ENCODE measurements at regions not wholly inside any gene's neighbourhood (a gene's known extent, or its start where the extent isn't known, plus 50 kb on each side); places are given as distances from the start of the nearest gene placed in this dataset.

DNA sequence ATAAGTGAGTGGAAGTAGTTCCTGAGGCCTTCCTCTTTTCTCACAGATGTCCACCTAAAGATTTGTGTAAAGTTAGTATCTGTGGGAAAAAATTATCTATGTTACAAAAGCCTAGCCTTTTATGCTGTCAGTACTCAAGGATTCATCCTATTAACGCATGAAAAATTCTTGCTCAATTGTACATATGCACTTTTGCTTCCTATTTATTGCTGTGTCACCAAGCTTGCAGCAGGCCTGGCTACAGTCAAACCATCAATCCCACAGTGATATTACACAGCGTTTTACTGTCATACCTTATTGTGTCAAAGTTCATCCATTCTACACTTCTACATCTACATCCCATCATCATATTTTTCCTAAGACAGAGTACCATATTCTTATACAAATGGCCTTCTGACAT lies 151.1 kb upstream of the PLN start (continued):
- no peak for TF ChIP-seq NR2C2 (CRISPR knock-in tag; IDR thresholded peaks at IDR 0.05)
- TF ChIP-seq ZBTB21 (CRISPR knock-in tag; IDR thresholded peaks at IDR 0.05; ENCODE audit: borderline replicate concordance): no peak
- TF ChIP-seq TEAD4 (CRISPR knock-in tag; IDR thresholded peaks at IDR 0.05): no peak
- TF ChIP-seq, protein P1, sequence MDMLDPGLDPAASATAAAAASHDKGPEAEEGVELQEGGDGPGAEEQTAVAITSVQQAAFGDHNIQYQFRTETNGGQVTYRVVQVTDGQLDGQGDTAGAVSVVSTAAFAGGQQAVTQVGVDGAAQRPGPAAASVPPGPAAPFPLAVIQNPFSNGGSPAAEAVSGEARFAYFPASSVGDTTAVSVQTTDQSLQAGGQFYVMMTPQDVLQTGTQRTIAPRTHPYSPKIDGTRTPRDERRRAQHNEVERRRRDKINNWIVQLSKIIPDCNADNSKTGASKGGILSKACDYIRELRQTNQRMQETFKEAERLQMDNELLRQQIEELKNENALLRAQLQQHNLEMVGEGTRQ (CRISPR knock-in tag; IDR thresholded peaks at IDR 0.05): no peak
- no peak for TF ChIP-seq SMAD3 (CRISPR knock-in tag; IDR thresholded peaks at IDR 0.05; ENCODE audit: borderline replicate concordance)
- TF ChIP-seq, protein P2, sequence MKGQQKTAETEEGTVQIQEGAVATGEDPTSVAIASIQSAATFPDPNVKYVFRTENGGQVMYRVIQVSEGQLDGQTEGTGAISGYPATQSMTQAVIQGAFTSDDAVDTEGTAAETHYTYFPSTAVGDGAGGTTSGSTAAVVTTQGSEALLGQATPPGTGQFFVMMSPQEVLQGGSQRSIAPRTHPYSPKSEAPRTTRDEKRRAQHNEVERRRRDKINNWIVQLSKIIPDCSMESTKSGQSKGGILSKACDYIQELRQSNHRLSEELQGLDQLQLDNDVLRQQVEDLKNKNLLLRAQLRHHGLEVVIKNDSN (CRISPR knock-in tag; IDR thresholded peaks at IDR 0.05): no peak

DNA sequence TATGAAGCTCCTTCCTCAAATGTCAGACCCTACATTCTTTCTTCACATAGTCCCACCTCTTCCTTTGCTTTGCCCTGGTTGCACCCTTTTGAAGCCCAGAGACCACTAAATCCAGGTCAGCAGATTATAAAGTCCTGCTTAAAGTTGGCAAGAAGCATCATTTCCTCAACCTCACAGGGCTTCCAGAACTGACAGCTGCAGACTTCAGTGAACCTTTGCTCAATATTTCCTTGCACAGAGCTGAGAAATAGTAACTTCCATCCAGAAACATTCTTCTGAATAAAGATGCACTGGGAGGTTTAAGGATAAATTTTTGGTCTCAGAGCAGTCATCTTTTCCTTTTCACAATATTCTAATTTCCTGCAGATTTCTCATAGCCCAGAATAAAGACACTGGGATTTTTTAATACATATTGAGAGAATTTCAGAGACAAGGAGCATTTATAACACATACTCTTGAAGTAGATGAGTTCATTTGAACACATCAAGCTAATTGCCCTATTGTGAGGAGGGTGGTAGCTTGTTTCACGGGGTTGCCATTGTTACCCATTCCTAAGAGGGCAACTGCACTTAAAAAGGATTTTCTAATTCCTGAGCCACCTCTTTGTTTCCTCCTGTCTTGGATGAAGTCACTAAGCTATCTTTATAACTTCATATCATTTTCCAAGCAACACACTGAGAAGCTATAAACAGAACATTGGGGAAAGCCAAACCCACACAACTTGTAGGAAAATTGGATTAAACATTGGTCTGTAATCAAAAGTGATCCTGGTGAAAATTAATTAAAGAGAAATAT lies 150.2 kb upstream of the PLN start:
- no peaks in the 10 kb centered on the region for H3K4me1 Mint-ChIP-seq
- TF ChIP-seq, protein P3, sequence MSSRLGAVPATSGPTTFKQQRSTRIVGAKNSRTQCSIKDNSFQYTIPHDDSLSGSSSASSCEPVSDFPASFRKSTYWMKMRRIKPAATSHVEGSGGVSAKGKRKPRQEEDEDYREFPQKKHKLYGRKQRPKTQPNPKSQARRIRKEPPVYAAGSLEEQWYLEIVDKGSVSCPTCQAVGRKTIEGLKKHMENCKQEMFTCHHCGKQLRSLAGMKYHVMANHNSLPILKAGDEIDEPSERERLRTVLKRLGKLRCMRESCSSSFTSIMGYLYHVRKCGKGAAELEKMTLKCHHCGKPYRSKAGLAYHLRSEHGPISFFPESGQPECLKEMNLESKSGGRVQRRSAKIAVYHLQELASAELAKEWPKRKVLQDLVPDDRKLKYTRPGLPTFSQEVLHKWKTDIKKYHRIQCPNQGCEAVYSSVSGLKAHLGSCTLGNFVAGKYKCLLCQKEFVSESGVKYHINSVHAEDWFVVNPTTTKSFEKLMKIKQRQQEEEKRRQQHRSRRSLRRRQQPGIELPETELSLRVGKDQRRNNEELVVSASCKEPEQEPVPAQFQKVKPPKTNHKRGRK (CRISPR knock-in tag; IDR thresholded peaks at IDR 0.05; ENCODE audit: borderline replicate concordance): no peak
- TF ChIP-seq RORB (CRISPR knock-in tag; IDR thresholded peaks at IDR 0.05) (no peak), ZBTB21 (CRISPR knock-in tag; IDR thresholded peaks at IDR 0.05; ENCODE audit: borderline replicate concordance) (no peak), RELA (CRISPR knock-in tag; IDR thresholded peaks at IDR 0.05; ENCODE audit: borderline replicate concordance) (no peak), NFATC4 (CRISPR knock-in tag; IDR thresholded peaks at IDR 0.05) (no peak)
- TF ChIP-seq, protein P4, sequence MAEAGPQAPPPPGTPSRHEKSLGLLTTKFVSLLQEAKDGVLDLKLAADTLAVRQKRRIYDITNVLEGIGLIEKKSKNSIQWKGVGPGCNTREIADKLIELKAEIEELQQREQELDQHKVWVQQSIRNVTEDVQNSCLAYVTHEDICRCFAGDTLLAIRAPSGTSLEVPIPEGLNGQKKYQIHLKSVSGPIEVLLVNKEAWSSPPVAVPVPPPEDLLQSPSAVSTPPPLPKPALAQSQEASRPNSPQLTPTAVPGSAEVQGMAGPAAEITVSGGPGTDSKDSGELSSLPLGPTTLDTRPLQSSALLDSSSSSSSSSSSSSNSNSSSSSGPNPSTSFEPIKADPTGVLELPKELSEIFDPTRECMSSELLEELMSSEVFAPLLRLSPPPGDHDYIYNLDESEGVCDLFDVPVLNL (CRISPR knock-in tag; IDR thresholded peaks at IDR 0.05; ENCODE audit: borderline replicate concordance, low read depth): no peak
- TF ChIP-seq, protein P5, sequence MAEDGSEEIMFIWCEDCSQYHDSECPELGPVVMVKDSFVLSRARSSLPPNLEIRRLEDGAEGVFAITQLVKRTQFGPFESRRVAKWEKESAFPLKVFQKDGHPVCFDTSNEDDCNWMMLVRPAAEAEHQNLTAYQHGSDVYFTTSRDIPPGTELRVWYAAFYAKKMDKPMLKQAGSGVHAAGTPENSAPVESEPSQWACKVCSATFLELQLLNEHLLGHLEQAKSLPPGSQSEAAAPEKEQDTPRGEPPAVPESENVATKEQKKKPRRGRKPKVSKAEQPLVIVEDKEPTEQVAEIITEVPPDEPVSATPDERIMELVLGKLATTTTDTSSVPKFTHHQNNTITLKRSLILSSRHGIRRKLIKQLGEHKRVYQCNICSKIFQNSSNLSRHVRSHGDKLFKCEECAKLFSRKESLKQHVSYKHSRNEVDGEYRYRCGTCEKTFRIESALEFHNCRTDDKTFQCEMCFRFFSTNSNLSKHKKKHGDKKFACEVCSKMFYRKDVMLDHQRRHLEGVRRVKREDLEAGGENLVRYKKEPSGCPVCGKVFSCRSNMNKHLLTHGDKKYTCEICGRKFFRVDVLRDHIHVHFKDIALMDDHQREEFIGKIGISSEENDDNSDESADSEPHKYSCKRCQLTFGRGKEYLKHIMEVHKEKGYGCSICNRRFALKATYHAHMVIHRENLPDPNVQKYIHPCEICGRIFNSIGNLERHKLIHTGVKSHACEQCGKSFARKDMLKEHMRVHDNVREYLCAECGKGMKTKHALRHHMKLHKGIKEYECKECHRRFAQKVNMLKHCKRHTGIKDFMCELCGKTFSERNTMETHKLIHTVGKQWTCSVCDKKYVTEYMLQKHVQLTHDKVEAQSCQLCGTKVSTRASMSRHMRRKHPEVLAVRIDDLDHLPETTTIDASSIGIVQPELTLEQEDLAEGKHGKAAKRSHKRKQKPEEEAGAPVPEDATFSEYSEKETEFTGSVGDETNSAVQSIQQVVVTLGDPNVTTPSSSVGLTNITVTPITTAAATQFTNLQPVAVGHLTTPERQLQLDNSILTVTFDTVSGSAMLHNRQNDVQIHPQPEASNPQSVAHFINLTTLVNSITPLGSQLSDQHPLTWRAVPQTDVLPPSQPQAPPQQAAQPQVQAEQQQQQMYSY (CRISPR knock-in tag; IDR thresholded peaks at IDR 0.05): no peak
- TF ChIP-seq, protein P6, sequence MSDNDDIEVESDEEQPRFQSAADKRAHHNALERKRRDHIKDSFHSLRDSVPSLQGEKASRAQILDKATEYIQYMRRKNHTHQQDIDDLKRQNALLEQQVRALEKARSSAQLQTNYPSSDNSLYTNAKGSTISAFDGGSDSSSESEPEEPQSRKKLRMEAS (CRISPR knock-in tag; IDR thresholded peaks at IDR 0.05): no peak
- ChIA-PET CTCF (interaction anchor here (1.6 kb wide), 1 partner anchor 113 kb away, joined by 3 read pairs; no protein-coding TSS in a partner anchor), POLR2A (no interaction called here)
- no peak for DNase-seq (ENCODE audit: low spot score)
- no peaks in the 10 kb centered on the region for H3K27me3 Mint-ChIP-seq (ENCODE audit: low read depth)
- H3K27ac Mint-ChIP-seq: no peak overlapping the region
- H3K9me3 Mint-ChIP-seq: peaks cover 5% of the 10 kb centered on the region
- no peaks in the 10 kb centered on the region for H3K36me3 Mint-ChIP-seq
- no peak; the same call in 1 of the 2 replicates for ATAC-seq
- H3K4me3 Mint-ChIP-seq: no peak overlapping the region

DNA sequence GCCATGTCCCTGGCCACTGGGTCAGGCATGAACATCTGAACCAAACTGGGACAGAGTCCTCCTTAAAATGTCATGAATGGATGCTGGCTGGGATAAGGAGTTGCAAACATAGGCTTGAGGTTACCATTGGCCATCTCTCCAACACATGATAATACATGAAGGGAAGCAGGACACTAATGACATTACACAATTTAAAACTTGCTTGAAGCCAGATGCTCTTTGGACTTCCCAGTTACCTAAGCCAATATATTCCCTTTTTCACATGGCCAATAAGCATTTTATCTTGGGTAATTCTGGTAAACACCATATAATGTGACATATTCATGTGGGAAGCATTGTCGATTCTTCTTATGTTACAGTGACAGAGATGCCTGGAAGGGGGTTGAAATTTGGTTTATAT lies 148.0 kb upstream of the PLN start:
- H3K27me3 Mint-ChIP-seq (ENCODE audit: low read depth): no peaks in the 10 kb centered on the region
- H3K27ac Mint-ChIP-seq: no peak overlapping the region
- H3K36me3 Mint-ChIP-seq: no peaks in the 10 kb centered on the region
- no peak for TF ChIP-seq RORB (CRISPR knock-in tag; IDR thresholded peaks at IDR 0.05)
- ChIA-PET POLR2A (no interaction called here), CTCF (no interaction called here)
- no peaks in the 10 kb centered on the region for H3K4me1 Mint-ChIP-seq
- H3K4me3 Mint-ChIP-seq: no peak overlapping the region
- ATAC-seq (no peak), DNase-seq (ENCODE audit: low spot score) (no peak)
- no peaks in the 10 kb centered on the region for H3K9me3 Mint-ChIP-seq

Data from WTC11 (cell line).